CD4-positive, alpha-beta T cell treated with Interleukin-15 for 1 hour (primary cell): ENCODE measurements at regions not wholly inside any gene's neighbourhood (a gene's known extent, or its start where the extent isn't known, plus 50 kb on each side); places are given as distances from the start of the nearest gene placed in this dataset.
"Not testable (repeated sequence)": the region's sequence is repeated elsewhere in the genome, so short reads cannot be mapped to it uniquely, and the experiment has no call there.

Source experiments
- DNase-seq: peaks from one replicate; pipeline ENCODE4 v3.0.0-alpha.2; 2020

GRCh38 chr15:20285696-20286300 lies 255.8 kb downstream of the GOLGA6L6 start:
- not testable (repeated sequence) for DNase-seq

GRCh38 chr15:20284891-20285535 lies 256.6 kb downstream of the GOLGA6L6 start:
- DNase-seq = not testable (repeated sequence)

- not testable (repeated sequence) for DNase-seq
Observed at GRCh38 chr15:20283651-20284050, 257.9 kb downstream of the GOLGA6L6 start.

GRCh38 chr15:20282491-20282943 lies 259.1 kb downstream of the GOLGA6L6 start:
- DNase-seq = not testable (repeated sequence)

GRCh38 chr15:20281567-20282275 lies 259.9 kb downstream of the GOLGA6L6 start:
- not testable (repeated sequence) for DNase-seq

GRCh38 chr15:20280933-20281463 lies 260.6 kb downstream of the GOLGA6L6 start:
- no peak for DNase-seq

- DNase-seq = not testable (repeated sequence)
Observed at GRCh38 chr15:20280141-20280932, 261.3 kb downstream of the GOLGA6L6 start.

GRCh38 chr15:20279056-20279455 lies 262.5 kb downstream of the GOLGA6L6 start:
- not testable (repeated sequence) for DNase-seq

- DNase-seq = not testable (repeated sequence)
Observed at GRCh38 chr15:20278376-20278775, 263.2 kb downstream of the GOLGA6L6 start.

- not testable (repeated sequence) for DNase-seq
Observed at GRCh38 chr15:20277451-20277850, 264.1 kb downstream of the GOLGA6L6 start.

- DNase-seq = not testable (repeated sequence)
Observed at GRCh38 chr15:20276312-20277114, 265.1 kb downstream of the GOLGA6L6 start.

- DNase-seq = not testable (repeated sequence)
Observed at GRCh38 chr15:20275373-20275967, 266.1 kb downstream of the GOLGA6L6 start.

GRCh38 chr15:20272422-20273184 lies 269.0 kb downstream of the GOLGA6L6 start:
- no peak for DNase-seq

GRCh38 chr15:20271647-20272046 lies 270.0 kb downstream of the GOLGA6L6 start:
- DNase-seq = no peak

GRCh38 chr15:20269956-20270355 lies 271.6 kb downstream of the GOLGA6L6 start:
- not testable (repeated sequence) for DNase-seq

GRCh38 chr15:20267996-20268395 lies 273.6 kb downstream of the GOLGA6L6 start:
- not testable (repeated sequence) for DNase-seq

- not testable (repeated sequence) for DNase-seq
Observed at GRCh38 chr15:20267051-20267730, 274.4 kb downstream of the GOLGA6L6 start.

GRCh38 chr15:20265710-20266109 lies 275.9 kb downstream of the GOLGA6L6 start:
- not testable (repeated sequence) for DNase-seq

GRCh38 chr15:20261321-20262280 lies 280.0 kb downstream of the GOLGA6L6 start:
- DNase-seq = not testable (repeated sequence)
